Body of pancreas (tissue), 4 donors: ENCODE measurements at regions not wholly inside any gene's neighbourhood (a gene's known extent, or its start where the extent isn't known, plus 50 kb on each side); places are given as distances from the start of the nearest gene placed in this dataset.

Experiments
- ATAC-seq: fragments of 150-250 bp; one replicate; pipeline ENCODE4 v1.9.1; 2016
- DNase-seq, 4 donors: peaks; one replicate each; pipeline ENCODE4 v3.0.0-alpha.2; 2019
- H3K27ac ChIP-seq, 4 donors: fragments of 200-600 bp; sonication (generic); 1 replicate in 3 of 4; 2 replicates in 1 of 4; pipeline versions ENCODE4 v1.5.1 to v1.6.1; 2016 to 2019; ENCODE audit warnings: mild to moderate bottlenecking in 1 of 4, mixed read lengths in 1 of 4, moderate library complexity in 1 of 4
- H3K27me3 ChIP-seq, 2 donors: fragments of 200-600 bp; sonication (generic); one replicate each; pipeline ENCODE4 v1.6.0; 2016; ENCODE audit warnings: mild to moderate bottlenecking in 1 of 2
- H3K36me3 ChIP-seq, 2 donors: fragments of 200-600 bp; sonication (generic); replicated peaks in 1 of 2; 2 replicates each; pipeline ENCODE4 v1.5.1; 2016; ENCODE audit warnings: low read depth in 2 of 2; ENCODE audit not compliant: insufficient read depth in 1 of 2
- H3K4me1 ChIP-seq: fragments of 200-600 bp; sonication (generic); one replicate; pipeline ENCODE4 v1.6.0; 2016
- H3K4me3 ChIP-seq, 2 donors: fragments of 200-600 bp; sonication (generic); 1 replicate in 1 of 2; 2 replicates in 1 of 2; pipeline ENCODE4 v1.5.1; 2016 to 2019
- H3K9me3 ChIP-seq, 3 donors: fragments of 200-600 bp; sonication (generic); 1 replicate in 2 of 3; 2 replicates in 1 of 3; pipeline ENCODE4 v1.5.1; 2016
- CTCF ChIP-seq, 7 experiments: fragments of 450-650 bp in 4 of 7; fragments of 200-600 bp in 3 of 7; sonication (generic) in 3 of 7; IDR thresholded peaks; one replicate each; pipeline ENCODE4 v1.5.1; 2016 to 2019; ENCODE audit warnings: antibody characterized with exemption in 7 of 7
- POLR2A ChIP-seq, 3 donors: fragments of 450-650 bp; IDR thresholded peaks; one replicate each; pipeline ENCODE4 v1.6.1; 2016; ENCODE audit warnings: antibody characterized with exemption in 3 of 3, mild to moderate bottlenecking in 2 of 3
- WGBS, 2 donors: methylation state at CpG; one replicate each; pipeline ENCODE4 v1.1.5; 2017; 5-methylcytosine and 5-hydroxymethylcytosine counted together
- intact Hi-C: fragments of 100-400 bp; cut with DNase I; formaldehyde crosslinking; loops from one replicate; pipeline ENCODE4 v1.15.1; 2023

DNA sequence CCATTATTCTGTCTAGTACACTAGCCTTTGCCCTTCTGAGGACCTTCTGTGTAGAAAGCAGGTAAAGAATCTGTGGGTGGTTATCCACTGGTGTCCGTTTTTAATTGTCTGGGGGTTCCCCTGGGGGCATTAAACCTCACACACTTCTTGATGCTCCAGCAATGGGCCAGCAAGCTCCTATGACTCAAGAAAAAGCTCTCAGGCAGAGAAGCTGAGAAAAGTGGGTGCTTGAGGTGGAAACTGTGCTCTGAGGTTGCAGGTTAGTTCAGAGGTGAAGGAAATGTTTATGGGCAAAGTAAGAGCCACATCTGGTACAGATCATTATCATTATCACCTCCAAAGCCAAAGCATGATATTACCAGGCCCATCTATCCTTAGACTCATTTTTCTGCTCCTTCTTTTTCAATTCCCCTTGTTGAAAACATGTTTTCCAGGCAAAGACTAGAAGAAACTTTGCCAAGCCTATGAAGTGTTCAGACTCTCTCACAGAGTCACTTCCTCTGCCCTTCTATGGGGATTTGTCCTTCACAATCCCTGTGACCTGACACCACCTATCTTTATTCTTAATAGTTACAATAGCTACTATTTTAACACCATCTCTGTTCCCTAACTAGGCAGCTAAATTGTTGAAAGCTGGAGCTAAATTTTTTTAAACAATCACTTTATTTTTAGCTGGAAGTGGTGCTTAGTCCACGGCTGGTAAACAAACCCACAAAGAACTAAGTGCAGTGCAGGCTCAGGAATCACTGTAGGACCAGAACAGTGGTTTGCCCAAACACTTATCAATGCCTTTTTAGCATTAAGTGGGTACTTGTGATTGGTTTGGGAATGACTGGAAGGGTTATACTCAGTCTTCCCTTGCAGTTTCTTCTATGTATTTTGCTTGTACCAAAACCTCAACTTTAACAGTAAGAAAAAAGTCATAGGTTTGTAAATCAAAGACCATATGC, 512.8 kb upstream of the POU3F3 start:
- no peak for ATAC-seq
- peak overlapping the region in 2 of 4 donors; percentile 19 to 57 for H3K27ac ChIP-seq

GRCh38 chr2:104344306-104344705, 509.6 kb upstream of the POU3F3 start:
- Histone ChIP-seq H3K36me3 (no peaks in the 10 kb centered on the region), H3K4me3 (no peak overlapping the region), H3K4me1 (peaks cover 5% of the 10 kb centered on the region), H3K27ac (no peak overlapping the region), H3K9me3 (no peaks in the 10 kb centered on the region), H3K27me3 (no peaks in the 10 kb centered on the region)
- ATAC-seq (no peak), DNase-seq (no peak)
- TF ChIP-seq CTCF (IDR thresholded peaks at IDR 0.05) (no peak), POLR2A (IDR thresholded peaks at IDR 0.05) (no peak)
- intact Hi-C loops: no loop called here
- 32 to 43% methylated on average over 5 of the region's 5 CpGs for WGBS, 2 donors

More for the DNA sequence above, 512.8 kb upstream of the POU3F3 start:
- intact Hi-C loops: no loop called here
- Histone ChIP-seq H3K4me3 (no peak overlapping the region), H3K4me1 (peaks cover 12% of the 10 kb centered on the region), H3K9me3 (no peaks in the 10 kb centered on the region), H3K27me3 (no peaks in the 10 kb centered on the region), H3K36me3 (no peaks in the 10 kb centered on the region)
- no peak for TF ChIP-seq CTCF (IDR thresholded peaks at IDR 0.05)
- no peak for TF ChIP-seq POLR2A (IDR thresholded peaks at IDR 0.05)
- DNase-seq: no peak
- WGBS, 2 donors: 35 to 38% methylated on average over 2 of the region's 2 CpGs

GRCh38 chr2:104344985-104345384, 508.9 kb upstream of the POU3F3 start:
- no peak for DNase-seq
- Histone ChIP-seq H3K4me3 (no peak overlapping the region), H3K4me1 (peaks cover 5% of the 10 kb centered on the region), H3K9me3 (no peaks in the 10 kb centered on the region), H3K27me3 (no peaks in the 10 kb centered on the region), H3K36me3 (no peaks in the 10 kb centered on the region), H3K27ac (no peak overlapping the region)
- intact Hi-C loops: no loop called here
- 56 to 62% methylated on average over 2 of the region's 2 CpGs for WGBS, 2 donors
- ATAC-seq: no peak
- no peak for TF ChIP-seq POLR2A (IDR thresholded peaks at IDR 0.05)
- no peak for TF ChIP-seq CTCF (IDR thresholded peaks at IDR 0.05)

DNA sequence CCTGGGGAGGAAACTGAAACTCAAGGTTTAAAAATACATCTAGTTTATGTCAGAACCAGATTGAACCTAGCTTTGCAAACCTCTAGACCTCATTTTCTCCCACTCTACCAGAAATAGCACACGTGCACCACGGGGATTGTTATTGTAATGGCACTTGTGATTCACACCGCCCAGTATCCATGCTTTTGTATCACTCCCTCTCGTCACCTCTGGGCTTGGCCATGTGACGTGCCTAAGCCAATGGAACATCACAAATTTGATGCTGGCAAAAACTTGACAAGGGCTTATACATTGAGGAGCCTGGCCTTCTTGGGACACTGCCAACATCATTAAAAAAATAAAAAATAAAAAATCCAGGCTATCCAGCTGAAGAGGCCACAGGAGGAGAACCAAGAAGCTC, 495.8 kb upstream of the POU3F3 start:
- Histone ChIP-seq H3K27ac (no peak overlapping the region), H3K4me1 (no peaks in the 10 kb centered on the region), H3K4me3 (no peak overlapping the region), H3K9me3 (no peaks in the 10 kb centered on the region), H3K36me3 (no peaks in the 10 kb centered on the region), H3K27me3 (no peaks in the 10 kb centered on the region)
- no peak for DNase-seq
- intact Hi-C loops: no loop called here
- no peak for ATAC-seq
- TF ChIP-seq POLR2A (IDR thresholded peaks at IDR 0.05) (no peak), CTCF (IDR thresholded peaks at IDR 0.05) (no peak)
- WGBS, 2 donors: 82 to 87% methylated on average over 5 of the region's 5 CpGs

DNA sequence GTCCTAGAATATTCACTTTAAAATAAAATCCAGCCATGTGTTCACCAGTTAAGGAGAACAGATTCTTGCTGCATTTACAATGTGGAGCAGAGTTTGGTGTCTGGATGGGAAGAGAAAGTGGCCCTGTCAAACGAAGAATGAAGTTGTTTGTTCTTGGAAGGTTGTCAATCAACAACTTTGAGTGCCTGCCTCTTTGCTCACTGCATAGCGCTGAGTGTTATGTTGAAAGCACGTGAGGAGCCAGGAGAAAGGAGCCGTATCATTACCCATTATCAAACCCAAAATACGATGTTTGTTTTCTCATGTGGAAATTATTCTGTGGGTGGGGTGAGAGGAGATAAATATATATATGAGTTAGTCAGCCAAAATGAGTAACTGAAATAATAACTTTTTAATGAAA, 492.5 kb upstream of the POU3F3 start:
- H3K27me3 ChIP-seq: no peaks in the 10 kb centered on the region
- intact Hi-C loops: no loop called here
- 42 to 56% methylated on average over 5 of the region's 5 CpGs for WGBS, 2 donors
- no peaks in the 10 kb centered on the region for H3K4me1 ChIP-seq
- no peak overlapping the region for H3K4me3 ChIP-seq
- TF ChIP-seq CTCF (IDR thresholded peaks at IDR 0.05) (no peak), POLR2A (IDR thresholded peaks at IDR 0.05) (no peak)
- H3K27ac ChIP-seq: no peak overlapping the region
- ATAC-seq (no peak), DNase-seq (no peak)
- no peaks in the 10 kb centered on the region for H3K9me3 ChIP-seq
- H3K36me3 ChIP-seq: no peaks in the 10 kb centered on the region
